ENCODE measurements at regions not wholly inside any gene's neighbourhood (a gene's known extent, or its start where the extent isn't known, plus 50 kb on each side); places are given as distances from the start of the nearest gene placed in this dataset.

DNA sequence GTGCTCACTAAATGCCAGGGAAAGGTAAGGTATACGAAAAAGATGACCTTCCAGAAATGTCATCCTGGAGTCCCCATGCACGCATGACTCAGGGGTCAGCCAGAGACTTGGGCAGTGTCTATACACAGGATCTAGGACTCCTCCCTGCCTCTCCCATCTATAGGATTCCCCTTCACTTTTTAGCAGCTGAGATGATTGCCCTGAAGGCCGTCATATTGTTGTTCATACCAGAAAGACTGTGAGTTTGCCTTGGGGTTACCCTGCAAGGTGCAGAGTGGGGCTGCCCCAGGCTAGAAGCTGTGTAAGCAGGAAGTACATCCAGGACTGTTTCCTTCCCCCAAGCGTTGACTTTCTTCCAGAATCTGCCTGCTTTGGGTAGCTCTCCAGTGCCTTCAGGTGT is 55.1 kb upstream of the MAMLD1 start:
- no peak for ATAC-seq

DNA sequence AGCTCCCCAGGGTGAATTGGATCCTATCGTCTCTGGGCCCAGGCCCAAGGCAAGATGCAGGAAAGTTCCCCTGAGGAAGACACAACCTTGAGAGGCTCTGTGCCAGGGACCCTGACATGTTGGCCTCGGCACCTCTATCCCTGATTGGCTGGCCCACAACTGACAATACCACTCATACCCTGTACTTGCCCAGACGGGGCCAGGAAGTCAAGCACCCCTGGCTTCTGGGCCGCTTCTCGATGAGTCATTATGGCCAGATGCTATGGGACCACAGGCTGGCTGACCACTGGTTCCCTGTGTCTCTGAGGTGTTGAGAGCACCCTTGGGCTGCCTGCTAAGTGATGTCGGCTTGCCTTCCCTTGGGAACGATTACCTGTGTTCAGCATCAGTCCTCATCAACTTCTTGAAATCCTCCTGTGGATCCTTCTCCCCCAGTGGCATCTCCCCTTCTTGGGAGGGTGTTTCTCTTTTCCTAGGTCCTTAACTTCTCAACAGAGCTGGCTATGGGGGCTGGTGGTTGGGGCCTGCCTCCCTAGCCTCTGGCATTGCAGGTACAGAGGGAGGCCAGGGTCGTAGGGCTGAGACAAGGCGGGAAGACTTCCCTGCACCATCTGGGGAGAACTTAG is 54.5 kb upstream of the MAMLD1 start:
- no peak for ATAC-seq

DNA sequence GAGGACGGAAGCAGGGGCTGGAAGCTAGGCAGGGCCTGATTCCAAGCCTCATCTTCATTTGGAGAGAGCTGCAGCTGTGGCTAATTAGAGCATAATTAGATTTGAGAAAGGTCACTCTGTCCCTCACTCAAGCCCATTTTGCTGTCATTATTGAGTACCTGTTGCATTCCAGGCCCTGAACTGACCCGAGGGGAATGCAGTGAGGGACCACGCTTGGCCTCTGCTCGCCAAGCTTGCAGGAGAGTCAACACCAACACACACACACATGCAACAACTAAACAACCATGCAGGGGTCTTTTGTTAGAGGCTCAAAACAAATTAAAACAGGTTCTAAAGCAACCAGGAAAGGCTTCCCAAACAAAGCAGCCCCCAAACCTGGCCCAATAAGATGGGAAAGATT is 52.7 kb upstream of the MAMLD1 start:
- no peak for ATAC-seq

DNA sequence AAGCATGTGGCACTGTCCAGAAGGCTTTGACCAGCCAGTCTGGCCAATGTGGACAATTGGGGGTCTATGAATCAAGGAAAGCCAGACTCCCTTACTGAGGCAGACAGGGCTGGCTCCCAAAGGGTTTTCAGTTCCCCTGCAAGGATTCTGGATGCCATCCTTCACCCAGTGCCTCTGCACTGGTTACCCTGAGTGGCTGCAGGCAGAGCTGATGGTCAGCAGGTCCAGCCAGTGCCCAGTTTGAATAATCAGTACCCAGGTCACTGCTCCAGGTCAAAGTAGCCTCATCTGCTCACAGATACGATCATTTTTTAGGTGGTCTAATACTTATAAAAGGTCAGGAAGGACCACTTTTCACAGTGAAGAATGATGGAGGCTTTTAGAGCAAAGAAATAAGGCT is 52.2 kb upstream of the MAMLD1 start:
- no peak for ATAC-seq

DNA sequence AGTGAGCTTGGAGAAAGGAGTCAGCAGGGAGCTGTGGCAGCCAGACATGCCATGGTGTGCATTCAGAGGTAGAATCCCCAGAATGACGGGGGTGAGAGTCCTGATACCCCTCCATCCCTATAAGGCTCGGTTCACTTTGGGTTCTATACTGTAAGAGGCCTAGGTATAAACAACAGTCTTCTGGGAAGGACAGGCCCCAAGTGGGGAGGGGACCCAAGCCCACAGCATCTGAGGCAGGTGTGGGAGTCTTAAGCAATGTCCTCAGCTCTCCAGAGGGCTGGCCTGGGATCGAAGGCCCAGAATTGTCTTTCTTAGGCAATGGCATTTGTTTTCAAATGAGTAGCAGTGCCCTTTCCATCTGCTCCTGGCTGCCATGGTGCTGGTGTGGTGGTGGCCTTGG is 50.2 kb upstream of the MAMLD1 start:
- no peak for ATAC-seq
